B cell (primary cell): ENCODE measurements at regions not wholly inside any gene's neighbourhood (a gene's known extent, or its start where the extent isn't known, plus 50 kb on each side); places are given as distances from the start of the nearest gene placed in this dataset.

ENCODE experiments used
- ATAC-seq: fragments of 200-7000 bp; cut with Tn5 transposase; one replicate; pipeline ENCODE4 v1.10.0; 2021; ENCODE audit warnings: low read depth, mild to moderate bottlenecking, moderate number of reproducible peaks, moderate library complexity
- CTCF ChIA-PET: fragments of 350-600 bp; sonication (Branson Sonifier 250); formaldehyde crosslinking; loops from one replicate; lab custom pipeline; 2021; ENCODE audit warnings: antibody characterized with exemption, inconsistent platforms; lab: Charles Lee
- POLR2A ChIA-PET: fragments of 350-600 bp; sonication (Branson Sonifier 250); formaldehyde crosslinking; loops from one replicate; lab custom pipeline; 2021; ENCODE audit warnings: antibody characterized with exemption; lab: Charles Lee
- DNase-seq: peaks from one replicate; pipeline ENCODE4 v3.0.0; 2013
- H2AFZ ChIP-seq: 2 replicates; pipeline ENCODE4 v1.6.1; 2012; ENCODE audit warnings: mild to moderate bottlenecking, low read depth, low read length; ENCODE audit not compliant: insufficient read depth, poor library complexity, severe bottlenecking
- H3K27ac ChIP-seq, 2 donors: 1 replicate in 1 of 2; 2 replicates in 1 of 2; pipeline ENCODE4 v1.5.1; 2012 to 2013; ENCODE audit warnings: low read length in 2 of 2, mild to moderate bottlenecking in 2 of 2, moderate library complexity in 1 of 2
- H3K27me3 ChIP-seq, 4 experiments: fragments of 200-600 bp in 1 of 4; sonication (generic) in 1 of 4; replicated peaks in 1 of 4; 1 replicate in 2 of 4; 2 replicates in 2 of 4; pipeline versions ENCODE4 v1.6.1 to v1.7.0; 2013 to 2016; ENCODE audit warnings: low read length in 3 of 4, mild to moderate bottlenecking in 2 of 4, mixed read lengths in 1 of 4, moderate library complexity in 1 of 4; ENCODE audit not compliant: insufficient read depth in 4 of 4, control insufficient read depth in 3 of 4; ENCODE audit errors: control extremely low read depth in 1 of 4
- H3K36me3 ChIP-seq, 2 experiments: replicated peaks in 1 of 2; 1 replicate in 1 of 2; 2 replicates in 1 of 2; pipeline versions ENCODE4 v1.6.1 to v1.7.1; 2013; ENCODE audit warnings: low read length in 1 of 2; ENCODE audit not compliant: insufficient read depth in 2 of 2, control insufficient read depth in 1 of 2; ENCODE audit errors: control extremely low read depth in 1 of 2, extremely low read depth in 1 of 2
- H3K4me1 ChIP-seq, 2 donors: fragments of 200-600 bp in 1 of 2; sonication (generic) in 1 of 2; 1 replicate in 1 of 2; 2 replicates in 1 of 2; pipeline versions ENCODE4 v1.5.1 to v1.6.1; 2013 to 2017; ENCODE audit warnings: low read length in 2 of 2; ENCODE audit not compliant: control insufficient read depth in 2 of 2, insufficient read depth in 2 of 2
- H3K4me2 ChIP-seq: replicated peaks from 2 replicates; pipeline ENCODE3; 2012; ENCODE audit warnings: mild to moderate bottlenecking, low read depth, low read length; ENCODE audit not compliant: poor library complexity, severe bottlenecking
- H3K4me3 ChIP-seq, 5 experiments: fragments of 200-600 bp in 1 of 5; sonication (generic) in 1 of 5; 1 replicate in 3 of 5; 2 replicates in 2 of 5; pipeline versions ENCODE4 v1.5.1 to v1.7.0; 2011 to 2016; ENCODE audit warnings: low read length in 4 of 5, mild to moderate bottlenecking in 4 of 5, low read depth in 2 of 5, control low read depth in 1 of 5, moderate library complexity in 1 of 5; ENCODE audit not compliant: insufficient read depth in 1 of 5; ENCODE audit errors: control extremely low read depth in 1 of 5, extremely low read depth in 1 of 5
- H3K79me2 ChIP-seq: fragments of 200-600 bp; sonication (generic); one replicate; pipeline ENCODE4 v1.6.0; 2016; ENCODE audit warnings: low read length; ENCODE audit not compliant: control insufficient read depth, insufficient read depth
- H3K9ac ChIP-seq: fragments of 200-600 bp; sonication (generic); 2 replicates; pipeline ENCODE4 v1.6.1; 2017; ENCODE audit warnings: mild to moderate bottlenecking, low read length, moderate library complexity
- H3K9me3 ChIP-seq, 3 donors: one replicate each; pipeline versions ENCODE4 v1.6.1 to v1.7.1; 2013; ENCODE audit warnings: low read length in 2 of 3; ENCODE audit not compliant: control insufficient read depth in 2 of 3, insufficient read depth in 1 of 3; ENCODE audit errors: control extremely low read depth in 1 of 3
- H4K20me1 ChIP-seq: 2 replicates; pipeline ENCODE4 v1.6.0; 2012; ENCODE audit warnings: mild to moderate bottlenecking, low read length; ENCODE audit not compliant: insufficient read depth, control insufficient read depth, poor library complexity, severe bottlenecking
- H3K27ac Mint-ChIP-seq: one replicate; pipeline ENCODE4 v1.8.0; 2021; ENCODE audit warnings: mixed read lengths
- H3K27me3 Mint-ChIP-seq: one replicate; pipeline ENCODE4 v1.8.0; 2021; ENCODE audit warnings: mixed read lengths
- H3K4me1 Mint-ChIP-seq: one replicate; pipeline ENCODE4 v1.8.0; 2021; ENCODE audit warnings: mixed read lengths
- H3K4me3 Mint-ChIP-seq: one replicate; pipeline ENCODE4 v1.8.0; 2021; ENCODE audit warnings: mixed read lengths
- H3K9me3 Mint-ChIP-seq: one replicate; pipeline ENCODE4 v1.8.0; 2022; ENCODE audit warnings: mixed read lengths; ENCODE audit not compliant: insufficient read depth
- EZH2 ChIP-seq: IDR thresholded peaks from 2 replicates; pipeline ENCODE4 v1.6.1; 2012; ENCODE audit warnings: borderline replicate concordance, low read depth, mild to moderate bottlenecking, moderate library complexity, low read length; ENCODE audit not compliant: insufficient read depth, poor library complexity, severe bottlenecking
- WGBS: methylation state at CpG from one replicate; pipeline ENCODE4 v1.1.5; 2013; ENCODE audit warnings: missing lambda C conversion rate; ENCODE audit not compliant: insufficient coverage; 5-methylcytosine and 5-hydroxymethylcytosine counted together
- intact Hi-C: fragments of 100-400 bp; cut with micrococcal nuclease; formaldehyde crosslinking; loops from one replicate; pipeline ENCODE4 v1.10.0; 2022
- TF ChIP-seq, protein P1 (sequence below): fragments of 200-600 bp; IDR thresholded peaks from one replicate; pipeline ENCODE4 v1.8.0; 2022; ENCODE audit warnings: antibody characterized with exemption, mild to moderate bottlenecking

DNA sequence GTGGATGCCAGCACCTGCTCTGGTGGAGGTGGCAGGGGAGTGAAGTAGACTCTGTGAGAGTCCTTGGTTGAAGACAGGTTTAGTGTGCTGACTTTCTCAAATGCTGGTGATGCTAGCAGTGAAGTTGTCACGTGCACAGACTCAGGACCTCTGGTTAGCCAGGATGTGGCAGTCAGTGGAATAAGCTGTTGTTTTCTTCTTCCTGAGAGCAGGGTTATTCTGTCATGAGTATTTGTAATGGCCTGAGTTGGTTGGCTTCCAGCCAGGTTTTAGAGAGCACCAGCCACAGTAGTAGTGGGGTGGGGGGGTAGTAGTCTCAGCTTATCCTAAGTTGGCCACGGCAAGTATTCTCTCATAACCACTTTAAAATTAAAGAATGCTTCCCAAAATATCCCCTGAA is 169.7 kb upstream of the FOXN2 start:
- H3K4me3 Mint-ChIP-seq, result no peak overlapping the region
- ChIA-PET POLR2A (no interaction called here), CTCF (no interaction called here)
- 100% methylated on average over 1 of the region's 2 CpGs for WGBS
- no peak overlapping the region for H3K27ac Mint-ChIP-seq
- Histone ChIP-seq H3K4me2 (no peak overlapping the region), H2AFZ (no peak overlapping the region), H3K36me3 (no peaks in the 10 kb centered on the region), H3K9me3 (no peaks in the 10 kb centered on the region), H3K27ac (no peak overlapping the region), H3K79me2 (no peaks in the 10 kb centered on the region), H4K20me1 (no peaks in the 10 kb centered on the region), H3K4me3 (no peak overlapping the region), H3K9ac (no peak overlapping the region), H3K27me3 (no peaks in the 10 kb centered on the region), H3K4me1 (no peaks in the 10 kb centered on the region)
- intact Hi-C loops, result no loop called here
- peaks cover 4% of the 10 kb centered on the region for H3K4me1 Mint-ChIP-seq
- DNase-seq (no peak), ATAC-seq (no peak)
- no peak for TF ChIP-seq EZH2
- TF ChIP-seq, protein P1, sequence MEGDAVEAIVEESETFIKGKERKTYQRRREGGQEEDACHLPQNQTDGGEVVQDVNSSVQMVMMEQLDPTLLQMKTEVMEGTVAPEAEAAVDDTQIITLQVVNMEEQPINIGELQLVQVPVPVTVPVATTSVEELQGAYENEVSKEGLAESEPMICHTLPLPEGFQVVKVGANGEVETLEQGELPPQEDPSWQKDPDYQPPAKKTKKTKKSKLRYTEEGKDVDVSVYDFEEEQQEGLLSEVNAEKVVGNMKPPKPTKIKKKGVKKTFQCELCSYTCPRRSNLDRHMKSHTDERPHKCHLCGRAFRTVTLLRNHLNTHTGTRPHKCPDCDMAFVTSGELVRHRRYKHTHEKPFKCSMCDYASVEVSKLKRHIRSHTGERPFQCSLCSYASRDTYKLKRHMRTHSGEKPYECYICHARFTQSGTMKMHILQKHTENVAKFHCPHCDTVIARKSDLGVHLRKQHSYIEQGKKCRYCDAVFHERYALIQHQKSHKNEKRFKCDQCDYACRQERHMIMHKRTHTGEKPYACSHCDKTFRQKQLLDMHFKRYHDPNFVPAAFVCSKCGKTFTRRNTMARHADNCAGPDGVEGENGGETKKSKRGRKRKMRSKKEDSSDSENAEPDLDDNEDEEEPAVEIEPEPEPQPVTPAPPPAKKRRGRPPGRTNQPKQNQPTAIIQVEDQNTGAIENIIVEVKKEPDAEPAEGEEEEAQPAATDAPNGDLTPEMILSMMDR, result no peak
- H3K27me3 Mint-ChIP-seq, result peaks cover 4% of the 10 kb centered on the region
- peaks cover 2% of the 10 kb centered on the region for H3K9me3 Mint-ChIP-seq

DNA sequence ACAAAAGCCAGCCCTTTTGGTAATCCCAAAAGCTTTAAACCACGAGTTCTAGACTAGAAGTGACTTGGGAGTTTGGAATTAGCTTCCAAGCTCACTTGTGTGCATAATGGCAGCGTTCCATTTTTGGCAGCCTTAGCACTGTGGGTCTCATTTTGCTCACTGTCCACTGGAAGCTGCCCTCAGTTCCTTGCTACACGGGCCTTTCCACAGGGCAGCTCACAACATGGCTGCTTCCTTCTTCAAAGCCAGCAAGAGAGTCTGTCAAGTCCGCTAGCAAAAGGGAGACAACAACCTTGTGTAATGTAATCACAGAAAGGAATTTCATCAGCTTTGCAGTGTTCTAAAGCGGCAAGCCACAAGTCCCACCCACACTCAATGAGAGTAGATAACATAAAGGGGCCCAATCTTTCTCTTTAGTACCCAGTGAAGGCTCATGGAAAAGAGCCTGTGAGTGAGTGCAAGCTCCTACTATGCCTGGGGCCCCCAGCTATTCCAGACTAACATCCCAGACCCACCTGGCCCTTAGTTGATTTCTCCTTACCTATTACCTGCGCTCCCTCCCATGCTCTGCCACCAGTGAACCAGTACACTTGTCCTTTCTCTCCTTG is 168.5 kb upstream of the FOXN2 start:
- DNase-seq (no peak), ATAC-seq (no peak)
- peaks cover 4% of the 10 kb centered on the region for H3K4me1 Mint-ChIP-seq
- no peak overlapping the region for H3K27ac Mint-ChIP-seq
- no peak overlapping the region for H3K4me3 Mint-ChIP-seq
- no peaks in the 10 kb centered on the region for H3K9me3 Mint-ChIP-seq
- H3K4me3 ChIP-seq, result no peak overlapping the region
- WGBS, result 100% methylated on average over 2 of the region's 6 CpGs
- H3K27me3 Mint-ChIP-seq, result peaks cover 4% of the 10 kb centered on the region
- no peak overlapping the region for H3K9ac ChIP-seq
- no peaks in the 10 kb centered on the region for H3K79me2 ChIP-seq
- no peak overlapping the region for H3K27ac ChIP-seq
- H2AFZ ChIP-seq, result no peak overlapping the region
- H3K9me3 ChIP-seq, result no peaks in the 10 kb centered on the region
- TF ChIP-seq EZH2, result no peak
- TF ChIP-seq, protein P1, result no peak
- intact Hi-C loops, result no loop called here
- no peak overlapping the region for H3K4me2 ChIP-seq
- ChIA-PET POLR2A (no interaction called here), CTCF (interaction anchor here (1.1 kb wide), 1 partner anchor 11 kb away, joined by 3 read pairs; no protein-coding TSS in a partner anchor)
- H3K27me3 ChIP-seq, result no peaks in the 10 kb centered on the region
- H4K20me1 ChIP-seq, result no peaks in the 10 kb centered on the region
- no peaks in the 10 kb centered on the region for H3K4me1 ChIP-seq
- no peaks in the 10 kb centered on the region for H3K36me3 ChIP-seq
